Panc1 (cell line): ENCODE measurements at regions not wholly inside any gene's neighbourhood (a gene's known extent, or its start where the extent isn't known, plus 50 kb on each side); places are given as distances from the start of the nearest gene placed in this dataset.

Experiments used
- CTCF ChIP-seq: fragments of 450-650 bp; IDR thresholded peaks from 2 replicates; pipeline ENCODE4 v1.5.1; 2017; ENCODE audit warnings: mild to moderate bottlenecking
- POLR2AphosphoS5 ChIP-seq: IDR thresholded peaks from 2 replicates; pipeline ENCODE4 v1.6.1; 2012; ENCODE audit warnings: mild to moderate bottlenecking, low read depth, low read length, moderate library complexity
- REST ChIP-seq, 2 experiments: IDR thresholded peaks; 2 replicates each; pipeline ENCODE4 v1.6.1; 2011 to 2012; ENCODE audit warnings: low read depth in 2 of 2, control low read depth in 1 of 2, low read length in 1 of 2, mild to moderate bottlenecking in 1 of 2, moderate library complexity in 1 of 2; ENCODE audit not compliant: insufficient read depth in 1 of 2
- SIN3A ChIP-seq: IDR thresholded peaks from 2 replicates; pipeline ENCODE4 v1.6.1; 2012; ENCODE audit warnings: low read depth, mild to moderate bottlenecking, low read length, moderate library complexity, borderline replicate concordance; ENCODE audit not compliant: insufficient read depth

GRCh38 chr14:106501898-106502297 lies 975.5 kb downstream of the TMEM121 start:
- TF ChIP-seq CTCF (no peak), REST (IDR thresholded peaks at IDR 0.05; ENCODE audit: insufficient read depth in 1 of 2, low read depth in 2 of 2, low read length in 1 of 2) (no peak), SIN3A (no peak), POLR2AphosphoS5 (no peak)
